ENCODE measurements at regions not wholly inside any gene's neighbourhood (a gene's known extent, or its start where the extent isn't known, plus 50 kb on each side); places are given as distances from the start of the nearest gene placed in this dataset.

GRCh38 chrX:150041208-150041607, 102.9 kb upstream of the EOLA2 start:
- Histone ChIP-seq H3K18ac (ENCODE audit: low read length) (no peak overlapping the region), H2BK15ac (replicated peaks; ENCODE audit: low read depth) (no peak overlapping the region)
- whole genome bisulfite sequencing (ENCODE audit: extremely low coverage, insufficient coverage, low lambda C conversion rate), result no CpG with 5 or more reads among the region's 2 CpGs

GRCh38 chrX:150044556-150044955, 106.3 kb upstream of the EOLA2 start:
- H4K8ac ChIP-seq (ENCODE audit: low read depth, low read length), result no peak overlapping the region
- no peaks in the 10 kb centered on the region for H3K79me2 ChIP-seq (ENCODE audit: control insufficient read depth, insufficient read depth, low read length)
- no peak overlapping the region for H3K18ac ChIP-seq (ENCODE audit: low read length)
- H3K4me1 ChIP-seq (ENCODE audit: control insufficient read depth, low read depth, low read length), result no peaks in the 10 kb centered on the region
- H3K9ac ChIP-seq (ENCODE audit: low read length), result no peak overlapping the region
- H3K36me3 ChIP-seq (ENCODE audit: control insufficient read depth, insufficient read depth, low read length), result no peaks in the 10 kb centered on the region
- no peak overlapping the region for H2BK120ac ChIP-seq (ENCODE audit: low read depth, low read length)
- no CpG with 5 or more reads among the region's 2 CpGs for WGBS (ENCODE audit: extremely low coverage, insufficient coverage, low lambda C conversion rate)
- no peak overlapping the region for H3K56ac ChIP-seq (ENCODE audit: low read length)
- H3K23ac ChIP-seq (ENCODE audit: low read length), result no peak overlapping the region
- no peak overlapping the region for H3K4me3 ChIP-seq (ENCODE audit: low read length)
- no peak overlapping the region for H2AK5ac ChIP-seq (ENCODE audit: low read length)
- peak; percentile 11 for DNase-seq
- no peak overlapping the region for H2BK15ac ChIP-seq (replicated peaks; ENCODE audit: low read depth)
- no peak overlapping the region for H3K4ac ChIP-seq (ENCODE audit: low read depth, low read length)
- H3K4me2 ChIP-seq (ENCODE audit: low read length), result no peak overlapping the region
- H3K27me3 ChIP-seq (ENCODE audit: insufficient read depth, low read length, poor library complexity), result no peaks in the 10 kb centered on the region
- H2BK5ac ChIP-seq (ENCODE audit: low read length), result no peak overlapping the region
- no peak overlapping the region for H3K27ac ChIP-seq (ENCODE audit: low read depth, low read length)
- no peaks in the 10 kb centered on the region for H3K79me1 ChIP-seq (ENCODE audit: low read length)
- H4K5ac ChIP-seq (ENCODE audit: low read length), result no peak overlapping the region

More at GRCh38 chrX:150041208-150041607, 102.9 kb upstream of the EOLA2 start:
- H3K9ac ChIP-seq (ENCODE audit: low read length), result no peak overlapping the region
- H3K4me1 ChIP-seq (ENCODE audit: control insufficient read depth, low read depth, low read length), result no peaks in the 10 kb centered on the region
- H4K5ac ChIP-seq (ENCODE audit: low read length), result no peak overlapping the region
- H4K8ac ChIP-seq (ENCODE audit: low read depth, low read length), result no peak overlapping the region
- no peaks in the 10 kb centered on the region for H3K79me2 ChIP-seq (ENCODE audit: control insufficient read depth, insufficient read depth, low read length)
- H2AK5ac ChIP-seq (ENCODE audit: low read length), result no peak overlapping the region
- H3K27ac ChIP-seq (ENCODE audit: low read depth, low read length), result no peak overlapping the region
- no peak overlapping the region for H3K56ac ChIP-seq (ENCODE audit: low read length)
- H3K79me1 ChIP-seq (ENCODE audit: low read length), result no peaks in the 10 kb centered on the region
- H3K23ac ChIP-seq (ENCODE audit: low read length), result no peak overlapping the region
- H3K4ac ChIP-seq (ENCODE audit: low read depth, low read length), result no peak overlapping the region
- no peaks in the 10 kb centered on the region for H3K27me3 ChIP-seq (ENCODE audit: insufficient read depth, low read length, poor library complexity)
- no peak overlapping the region for H3K4me2 ChIP-seq (ENCODE audit: low read length)
- no peak overlapping the region for H2BK120ac ChIP-seq (ENCODE audit: low read depth, low read length)
- no peak overlapping the region for H2BK5ac ChIP-seq (ENCODE audit: low read length)
- no peak overlapping the region for H3K4me3 ChIP-seq (ENCODE audit: low read length)
- H3K36me3 ChIP-seq (ENCODE audit: control insufficient read depth, insufficient read depth, low read length), result no peaks in the 10 kb centered on the region
- DNase-seq, result no peak

- DNase-seq, result no peak
- Histone ChIP-seq H3K4me1 (ENCODE audit: control insufficient read depth, low read depth, low read length) (no peaks in the 10 kb centered on the region), H3K36me3 (ENCODE audit: control insufficient read depth, insufficient read depth, low read length) (no peaks in the 10 kb centered on the region), H3K79me2 (ENCODE audit: control insufficient read depth, insufficient read depth, low read length) (no peaks in the 10 kb centered on the region), H3K9ac (ENCODE audit: low read length) (no peak overlapping the region), H3K4ac (ENCODE audit: low read depth, low read length) (no peak overlapping the region), H3K18ac (ENCODE audit: low read length) (no peak overlapping the region), H2BK15ac (replicated peaks; ENCODE audit: low read depth) (no peak overlapping the region), H3K4me3 (ENCODE audit: low read length) (no peak overlapping the region), H2BK120ac (ENCODE audit: low read depth, low read length) (no peak overlapping the region), H3K56ac (ENCODE audit: low read length) (no peak overlapping the region), H2BK5ac (ENCODE audit: low read length) (no peak overlapping the region), H4K8ac (ENCODE audit: low read depth, low read length) (no peak overlapping the region), H4K5ac (ENCODE audit: low read length) (no peak overlapping the region), H3K79me1 (ENCODE audit: low read length) (no peaks in the 10 kb centered on the region), H3K27ac (ENCODE audit: low read depth, low read length) (no peak overlapping the region), H3K27me3 (ENCODE audit: insufficient read depth, low read length, poor library complexity) (no peaks in the 10 kb centered on the region), H3K23ac (ENCODE audit: low read length) (no peak overlapping the region), H3K4me2 (ENCODE audit: low read length) (no peak overlapping the region), H2AK5ac (ENCODE audit: low read length) (no peak overlapping the region)
- WGBS (ENCODE audit: extremely low coverage, insufficient coverage, low lambda C conversion rate), result no CpG with 5 or more reads among the region's 4 CpGs
Observed at GRCh38 chrX:150047818-150048217, 109.5 kb upstream of the EOLA2 start.

- no CpG with 5 or more reads among the region's 2 CpGs for WGBS (ENCODE audit: extremely low coverage, insufficient coverage, low lambda C conversion rate)
- Histone ChIP-seq H2AK5ac (ENCODE audit: low read length) (no peak overlapping the region), H2BK5ac (ENCODE audit: low read length) (no peak overlapping the region), H3K4me2 (ENCODE audit: low read length) (no peak overlapping the region), H3K27ac (ENCODE audit: low read depth, low read length) (no peak overlapping the region), H3K4me3 (ENCODE audit: low read length) (no peak overlapping the region), H4K8ac (ENCODE audit: low read depth, low read length) (no peak overlapping the region), H3K4ac (ENCODE audit: low read depth, low read length) (no peak overlapping the region), H2BK15ac (replicated peaks; ENCODE audit: low read depth) (no peak overlapping the region), H4K5ac (ENCODE audit: low read length) (no peak overlapping the region), H3K79me2 (ENCODE audit: control insufficient read depth, insufficient read depth, low read length) (no peaks in the 10 kb centered on the region), H3K23ac (ENCODE audit: low read length) (no peak overlapping the region), H3K36me3 (ENCODE audit: control insufficient read depth, insufficient read depth, low read length) (no peaks in the 10 kb centered on the region), H2BK120ac (ENCODE audit: low read depth, low read length) (no peak overlapping the region), H3K27me3 (ENCODE audit: insufficient read depth, low read length, poor library complexity) (no peaks in the 10 kb centered on the region), H3K9ac (ENCODE audit: low read length) (no peak overlapping the region), H3K79me1 (ENCODE audit: low read length) (no peaks in the 10 kb centered on the region), H3K18ac (ENCODE audit: low read length) (no peak overlapping the region), H3K4me1 (ENCODE audit: control insufficient read depth, low read depth, low read length) (no peaks in the 10 kb centered on the region), H3K56ac (ENCODE audit: low read length) (no peak overlapping the region)
- no peak for DNase-seq
Observed at GRCh38 chrX:150049647-150050046, 111.4 kb upstream of the EOLA2 start.

GRCh38 chrX:150050387-150050786, 112.1 kb upstream of the EOLA2 start:
- H4K5ac ChIP-seq (ENCODE audit: low read length), result no peak overlapping the region
- H3K4me3 ChIP-seq (ENCODE audit: low read length), result no peak overlapping the region
- WGBS (ENCODE audit: extremely low coverage, insufficient coverage, low lambda C conversion rate), result no CpG with 5 or more reads among the region's 1 CpG

GRCh38 chrX:150051096-150051495, 112.8 kb upstream of the EOLA2 start:
- H3K79me1 ChIP-seq (ENCODE audit: low read length), result no peaks in the 10 kb centered on the region
- DNase-seq, result no peak
- no peak overlapping the region for H3K18ac ChIP-seq (ENCODE audit: low read length)
- H3K56ac ChIP-seq (ENCODE audit: low read length), result no peak overlapping the region
- no peak overlapping the region for H2AK5ac ChIP-seq (ENCODE audit: low read length)
- H2BK5ac ChIP-seq (ENCODE audit: low read length), result no peak overlapping the region
- no peak overlapping the region for H3K27ac ChIP-seq (ENCODE audit: low read depth, low read length)
- H3K23ac ChIP-seq (ENCODE audit: low read length), result no peak overlapping the region
- H3K4me1 ChIP-seq (ENCODE audit: control insufficient read depth, low read depth, low read length), result no peaks in the 10 kb centered on the region
- H3K27me3 ChIP-seq (ENCODE audit: insufficient read depth, low read length, poor library complexity), result no peaks in the 10 kb centered on the region
- H3K36me3 ChIP-seq (ENCODE audit: control insufficient read depth, insufficient read depth, low read length), result no peaks in the 10 kb centered on the region
- no peak overlapping the region for H3K9ac ChIP-seq (ENCODE audit: low read length)
- no peak overlapping the region for H3K4me3 ChIP-seq (ENCODE audit: low read length)
- no CpG with 5 or more reads among the region's 2 CpGs for WGBS (ENCODE audit: extremely low coverage, insufficient coverage, low lambda C conversion rate)
- H4K5ac ChIP-seq (ENCODE audit: low read length), result no peak overlapping the region
- no peak overlapping the region for H2BK120ac ChIP-seq (ENCODE audit: low read depth, low read length)
- no peak overlapping the region for H3K4ac ChIP-seq (ENCODE audit: low read depth, low read length)
- H3K4me2 ChIP-seq (ENCODE audit: low read length), result no peak overlapping the region
- H4K8ac ChIP-seq (ENCODE audit: low read depth, low read length), result no peak overlapping the region
- no peak overlapping the region for H2BK15ac ChIP-seq (replicated peaks; ENCODE audit: low read depth)
- H3K79me2 ChIP-seq (ENCODE audit: control insufficient read depth, insufficient read depth, low read length), result no peaks in the 10 kb centered on the region

More at GRCh38 chrX:150050387-150050786, 112.1 kb upstream of the EOLA2 start:
- Histone ChIP-seq H3K4me1 (ENCODE audit: control insufficient read depth, low read depth, low read length) (no peaks in the 10 kb centered on the region), H3K79me2 (ENCODE audit: control insufficient read depth, insufficient read depth, low read length) (no peaks in the 10 kb centered on the region), H3K23ac (ENCODE audit: low read length) (no peak overlapping the region), H2BK120ac (ENCODE audit: low read depth, low read length) (no peak overlapping the region), H3K4me2 (ENCODE audit: low read length) (no peak overlapping the region), H3K9ac (ENCODE audit: low read length) (no peak overlapping the region), H3K27ac (ENCODE audit: low read depth, low read length) (no peak overlapping the region), H3K27me3 (ENCODE audit: insufficient read depth, low read length, poor library complexity) (no peaks in the 10 kb centered on the region), H3K56ac (ENCODE audit: low read length) (no peak overlapping the region), H4K8ac (ENCODE audit: low read depth, low read length) (no peak overlapping the region), H3K79me1 (ENCODE audit: low read length) (no peaks in the 10 kb centered on the region), H3K36me3 (ENCODE audit: control insufficient read depth, insufficient read depth, low read length) (no peaks in the 10 kb centered on the region), H2BK5ac (ENCODE audit: low read length) (no peak overlapping the region), H2AK5ac (ENCODE audit: low read length) (no peak overlapping the region), H3K18ac (ENCODE audit: low read length) (no peak overlapping the region), H2BK15ac (replicated peaks; ENCODE audit: low read depth) (no peak overlapping the region), H3K4ac (ENCODE audit: low read depth, low read length) (no peak overlapping the region)
- peak; percentile 35 for DNase-seq
